HG03103 (cell line): ENCODE measurements at regions not wholly inside any gene's neighbourhood (a gene's known extent, or its start where the extent isn't known, plus 50 kb on each side); places are given as distances from the start of the nearest gene placed in this dataset.
"Not testable (repeated sequence)": the region's sequence is repeated elsewhere in the genome, so short reads cannot be mapped to it uniquely, and the experiment has no call there.

Experiments used
- ATAC-seq: cut with Tn5 transposase; IDR thresholded peaks from one replicate; pipeline ENCODE4 v1.9.1; 2021; ENCODE audit warnings: low read depth; ENCODE audit not compliant: unreplicated experiment

DNA sequence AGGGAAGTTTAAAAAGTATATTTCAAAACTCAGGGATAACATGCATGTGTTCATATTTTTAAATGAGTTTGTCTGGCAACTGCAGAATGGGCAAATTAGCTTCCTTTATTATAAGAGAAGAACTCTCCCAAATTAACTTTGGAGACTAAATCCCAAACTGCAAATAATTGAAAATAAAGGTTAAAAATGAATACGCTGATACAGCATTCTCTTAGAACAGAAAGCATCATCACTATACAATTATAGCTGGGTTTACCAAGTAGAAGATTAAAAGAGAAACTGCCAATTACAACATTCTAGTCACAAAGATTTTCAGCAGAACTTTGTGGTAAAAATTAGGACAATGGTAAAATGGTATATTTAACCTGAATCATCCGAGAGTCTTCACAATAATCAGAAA is 73.3 kb downstream of the OLFM4 start:
- no peak for ATAC-seq

DNA sequence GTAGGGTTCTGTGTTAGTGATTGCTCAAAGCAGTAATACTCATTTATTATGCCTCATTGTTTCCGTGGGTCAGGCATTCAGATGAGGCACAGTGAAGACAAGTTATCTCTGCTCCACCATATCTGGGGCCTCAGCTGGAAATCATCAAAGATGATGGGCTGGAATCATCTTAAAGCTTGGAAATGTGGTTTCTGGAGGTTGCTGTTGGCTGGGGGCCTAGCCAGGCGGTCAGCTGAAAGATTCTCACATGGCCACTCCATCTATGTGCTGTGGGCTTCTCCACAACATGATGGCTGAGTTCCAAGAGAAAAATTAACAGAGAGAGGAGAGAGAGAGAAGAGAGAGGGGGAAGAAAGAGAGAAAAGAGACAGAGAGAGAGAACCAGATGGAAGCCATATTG is 75.5 kb downstream of the OLFM4 start:
- ATAC-seq = no peak

DNA sequence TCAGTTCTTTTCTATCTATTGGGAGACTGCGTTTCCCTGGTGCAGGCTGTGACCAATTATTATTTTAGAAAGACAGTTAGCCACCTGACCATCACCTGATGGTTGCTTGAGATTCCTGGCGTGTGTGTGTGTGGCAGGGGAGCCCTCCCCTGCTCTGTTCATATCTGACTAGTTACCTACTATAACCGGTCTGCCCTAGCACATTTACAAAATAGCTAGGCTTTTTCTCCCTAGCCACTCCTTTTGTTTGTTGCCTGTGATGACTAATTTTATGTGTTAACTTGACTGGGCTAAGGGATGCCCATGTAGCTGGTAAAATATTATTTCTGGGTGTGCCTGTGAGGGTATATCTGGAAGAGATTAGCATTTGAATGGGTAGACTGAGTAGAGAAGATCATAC is 76.9 kb downstream of the OLFM4 start:
- no peak for ATAC-seq

DNA sequence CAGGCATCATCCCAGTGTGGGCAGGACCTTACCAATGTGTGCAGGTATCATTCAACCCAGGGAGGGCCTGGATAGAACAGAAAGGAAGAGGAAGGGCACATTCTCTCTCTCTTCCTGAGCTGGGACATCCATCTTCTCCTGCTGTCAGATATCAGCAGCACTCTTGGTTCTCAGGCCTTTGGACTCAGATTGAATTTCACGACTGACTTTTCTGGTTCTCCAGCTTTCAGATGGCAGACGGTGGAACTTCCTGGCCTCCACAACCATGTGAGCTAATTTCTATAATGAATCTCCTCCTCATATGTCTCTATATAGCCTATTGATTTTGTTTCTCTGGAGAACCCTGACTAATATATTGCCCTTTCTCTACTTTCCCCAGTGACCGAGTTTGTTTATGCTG is 77.3 kb downstream of the OLFM4 start:
- ATAC-seq = no peak

DNA sequence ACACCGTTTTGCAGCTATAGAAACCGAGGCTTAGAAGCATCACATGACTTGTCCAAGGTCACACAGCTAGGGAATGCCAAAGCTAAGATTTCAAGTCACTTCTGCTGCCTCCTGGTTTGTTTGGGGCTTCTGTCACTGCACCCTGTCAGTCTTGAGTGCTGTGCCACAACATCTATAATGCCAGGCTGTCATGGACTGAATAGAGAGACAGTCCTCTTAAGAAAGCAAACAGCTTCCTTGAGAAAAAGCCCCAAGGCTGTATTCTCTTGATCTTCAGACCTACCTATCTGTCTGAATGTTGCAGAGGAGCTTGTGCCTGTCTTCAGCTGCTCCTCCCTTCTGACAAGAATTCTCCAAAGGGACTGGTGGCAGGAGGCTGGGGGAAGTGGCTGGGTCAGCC is 81.6 kb downstream of the OLFM4 start:
- ATAC-seq = no peak

DNA sequence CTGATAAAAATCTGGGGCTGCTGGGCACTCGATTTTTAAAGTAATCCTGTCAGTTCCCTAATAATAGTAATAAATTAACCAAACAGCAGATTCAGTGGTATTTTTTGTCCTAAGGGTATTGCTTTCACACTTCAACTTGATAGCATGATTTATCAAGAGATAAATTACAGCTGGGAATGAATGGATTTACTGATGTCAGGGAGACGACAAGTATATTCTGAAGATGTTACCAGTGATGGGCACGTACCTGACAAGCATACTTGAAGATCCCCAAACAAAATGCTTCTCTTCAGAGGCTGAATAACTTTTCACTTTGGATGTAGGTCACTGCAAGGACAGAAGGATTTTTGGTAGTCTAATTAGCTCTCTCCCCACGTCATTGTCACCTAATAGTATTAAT is 82.0 kb downstream of the OLFM4 start:
- ATAC-seq = no peak

DNA sequence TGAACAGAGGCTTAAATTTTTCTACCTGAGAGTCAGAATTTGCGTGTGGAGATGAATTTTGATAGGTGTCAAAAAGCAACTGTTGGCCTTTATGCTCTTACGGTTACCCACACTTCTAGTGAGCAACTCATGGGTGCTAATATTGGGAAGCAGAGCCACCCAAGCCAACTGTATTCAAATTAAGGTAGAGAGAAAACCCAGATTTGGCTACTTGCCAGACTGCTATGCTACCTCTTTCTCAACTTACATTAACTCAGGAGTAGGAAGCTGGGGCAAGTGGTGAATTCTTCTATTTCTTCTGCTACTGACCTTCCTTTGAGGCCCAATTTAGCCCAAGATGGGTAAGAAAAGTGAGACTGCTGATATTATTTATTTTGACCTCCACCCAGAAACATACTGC is 83.9 kb downstream of the OLFM4 start:
- ATAC-seq = no peak

DNA sequence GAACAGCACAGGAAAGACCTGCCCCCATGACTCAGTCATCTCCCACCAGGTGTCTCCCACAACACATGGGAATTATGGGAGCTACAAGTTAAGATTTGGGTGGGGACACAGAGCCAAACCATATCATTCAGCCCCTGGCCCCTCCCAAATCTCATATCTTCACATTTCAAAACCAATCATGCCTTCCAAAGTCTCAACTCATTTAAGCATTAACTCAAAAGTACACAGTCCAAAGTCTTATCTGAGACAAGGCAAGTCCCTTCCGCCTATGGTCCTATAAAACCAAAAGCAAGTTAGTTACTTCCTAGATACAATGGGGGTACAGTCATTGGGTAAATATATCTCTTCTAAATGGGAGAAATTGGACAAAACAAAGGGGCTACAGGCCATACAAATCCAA is 88.4 kb downstream of the OLFM4 start:
- not testable (repeated sequence) for ATAC-seq

DNA sequence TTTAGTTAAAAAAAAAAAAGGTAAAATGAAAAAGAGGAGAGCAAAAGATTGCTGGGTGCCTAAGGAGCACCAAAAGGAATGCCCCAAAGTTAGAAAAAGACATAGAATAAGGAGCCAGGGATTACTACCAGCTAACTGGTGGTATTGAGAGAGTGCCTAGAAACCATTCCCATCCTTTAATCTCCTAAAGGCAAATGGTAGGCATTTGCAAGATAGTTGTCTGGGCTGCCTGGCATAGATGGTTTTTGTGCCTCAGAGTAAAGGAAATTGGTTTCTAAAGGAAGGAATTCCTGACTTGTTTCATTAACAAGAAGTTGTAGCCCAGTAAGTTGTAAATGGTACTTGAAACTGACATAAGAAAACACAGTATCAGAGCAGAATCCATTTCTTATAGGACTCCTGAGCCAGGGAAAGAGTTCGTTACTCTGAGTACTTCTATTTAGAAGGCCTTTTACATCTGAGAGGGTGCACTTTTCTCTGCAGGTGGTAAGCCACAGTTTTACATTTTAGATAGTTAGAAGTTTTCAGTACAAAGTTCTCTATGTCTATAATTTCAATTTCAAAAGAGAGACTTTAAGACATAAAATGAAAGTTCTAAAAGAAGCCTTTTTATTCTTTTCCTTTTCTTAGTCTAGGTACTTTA is 92.6 kb downstream of the OLFM4 start:
- ATAC-seq = no peak

DNA sequence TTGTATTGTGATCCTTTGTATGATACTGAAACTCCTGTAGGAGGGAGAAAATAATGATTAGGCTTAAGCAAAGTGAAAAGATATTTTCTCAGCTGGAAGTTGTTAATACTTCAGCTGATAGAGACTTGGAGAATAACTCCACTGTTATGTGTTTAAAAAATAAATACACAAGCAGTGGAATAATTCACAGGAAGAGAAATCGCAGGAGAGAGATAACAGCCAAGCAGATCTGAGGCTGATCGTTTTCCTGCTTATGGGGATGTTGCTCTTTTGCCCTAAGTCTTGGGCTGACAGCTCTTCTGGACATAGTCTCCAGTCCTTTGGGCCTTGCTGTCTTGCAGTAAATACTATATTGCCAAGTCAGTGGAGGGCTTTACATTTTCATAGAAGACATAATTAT is 93.3 kb downstream of the OLFM4 start:
- no peak for ATAC-seq

DNA sequence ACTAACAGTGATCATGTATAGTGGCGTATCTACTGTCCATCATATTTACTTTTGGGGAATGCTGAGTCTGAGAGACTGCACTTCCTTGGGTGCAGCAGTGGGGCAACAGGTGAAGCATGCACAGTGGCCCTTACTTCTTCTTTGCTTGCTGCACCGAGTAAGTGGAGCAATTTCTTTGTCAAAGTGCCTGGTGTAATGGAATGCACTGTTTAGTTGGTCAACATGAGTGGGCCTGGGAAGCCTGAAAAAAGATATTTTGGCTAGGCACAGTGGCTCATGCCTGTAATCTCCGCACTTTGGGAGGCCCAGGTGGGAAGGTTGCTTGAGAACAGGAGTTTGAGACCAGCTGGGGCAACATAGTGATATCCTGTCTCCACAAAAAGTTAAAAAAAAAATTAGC is 94.9 kb downstream of the OLFM4 start:
- no peak for ATAC-seq

DNA sequence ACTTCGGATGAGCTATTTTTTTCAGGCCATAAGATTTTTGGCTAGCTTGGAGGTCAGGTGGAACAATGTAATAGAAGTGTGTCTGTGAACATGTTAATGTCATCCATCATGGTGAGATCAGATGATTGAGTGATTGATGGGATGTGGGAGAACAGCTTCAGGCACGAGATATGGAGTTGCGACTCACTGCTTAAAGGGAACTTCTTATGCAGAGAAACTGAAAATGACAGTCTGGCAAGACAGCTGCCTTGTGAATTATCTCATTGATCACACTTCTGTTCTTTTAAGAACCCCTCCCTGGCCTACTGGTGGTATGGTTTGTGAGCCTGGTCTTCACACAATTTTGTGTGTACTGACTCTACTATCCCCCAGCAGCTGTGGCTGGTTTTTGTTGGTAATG is 96.0 kb downstream of the OLFM4 start:
- no peak for ATAC-seq

DNA sequence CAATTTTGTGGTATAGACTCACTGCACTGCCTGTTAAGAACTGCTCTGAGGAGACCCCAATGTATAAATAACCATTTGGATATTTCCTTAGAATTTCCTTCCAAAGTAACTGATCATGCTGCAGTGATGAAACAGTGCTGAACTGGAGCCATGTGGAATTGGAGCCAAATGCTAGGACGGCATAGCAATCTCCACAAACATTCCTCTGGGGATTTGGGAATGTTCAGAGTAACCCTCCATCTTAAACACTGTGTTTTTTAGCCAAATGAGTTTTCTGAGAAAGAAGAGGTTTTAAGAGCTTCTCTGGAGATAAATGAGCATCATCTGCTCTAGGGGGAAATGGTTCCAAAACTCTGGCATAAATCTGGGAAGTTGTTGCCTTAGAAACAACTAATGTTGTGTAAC is 98.2 kb downstream of the OLFM4 start:
- ATAC-seq = no peak

DNA sequence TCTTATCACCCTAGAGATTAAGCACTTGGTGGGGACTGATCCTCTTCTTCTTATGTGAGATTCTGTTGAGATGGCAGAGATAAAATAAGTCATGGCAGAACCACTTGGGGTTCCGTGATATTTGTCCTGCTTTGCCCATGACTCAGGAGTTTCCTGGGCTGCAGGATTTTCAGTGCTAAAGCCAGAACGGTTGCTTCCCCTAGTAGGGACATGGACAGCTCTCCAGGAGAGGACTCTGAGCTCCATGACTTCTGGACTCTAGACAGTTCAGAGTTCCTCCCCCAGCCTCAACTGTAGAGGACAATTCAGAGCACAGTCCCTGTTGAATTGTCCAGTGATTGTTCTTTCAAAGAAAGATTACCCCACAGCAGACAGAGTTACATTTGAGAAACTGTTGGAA is 98.8 kb downstream of the OLFM4 start:
- no peak for ATAC-seq

DNA sequence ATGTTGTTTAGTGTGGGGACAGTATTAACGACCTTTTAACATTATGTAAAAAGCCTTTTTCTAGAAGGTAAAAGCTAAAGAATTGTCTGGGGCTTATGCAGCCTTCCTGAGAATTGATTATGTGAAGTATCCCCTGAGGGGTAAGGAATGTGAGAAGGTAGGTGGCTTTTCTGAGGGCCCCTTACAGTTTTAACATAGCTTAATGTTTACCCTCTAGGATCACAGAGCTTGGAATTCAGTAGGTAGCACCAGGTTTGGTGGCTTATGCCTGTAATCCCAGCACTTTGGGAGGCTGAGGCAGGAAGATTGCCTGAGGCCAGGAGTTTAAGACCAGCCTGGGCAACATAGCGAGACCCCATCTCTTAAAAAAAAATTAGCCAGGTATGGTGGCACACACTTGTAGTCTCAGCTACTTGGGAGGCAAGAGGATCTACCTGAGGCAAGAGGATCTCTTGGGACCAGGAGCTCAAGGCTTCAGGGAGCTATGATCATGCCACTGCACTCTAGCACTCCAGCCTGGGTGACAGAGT is 101.3 kb downstream of the OLFM4 start:
- no peak for ATAC-seq

DNA sequence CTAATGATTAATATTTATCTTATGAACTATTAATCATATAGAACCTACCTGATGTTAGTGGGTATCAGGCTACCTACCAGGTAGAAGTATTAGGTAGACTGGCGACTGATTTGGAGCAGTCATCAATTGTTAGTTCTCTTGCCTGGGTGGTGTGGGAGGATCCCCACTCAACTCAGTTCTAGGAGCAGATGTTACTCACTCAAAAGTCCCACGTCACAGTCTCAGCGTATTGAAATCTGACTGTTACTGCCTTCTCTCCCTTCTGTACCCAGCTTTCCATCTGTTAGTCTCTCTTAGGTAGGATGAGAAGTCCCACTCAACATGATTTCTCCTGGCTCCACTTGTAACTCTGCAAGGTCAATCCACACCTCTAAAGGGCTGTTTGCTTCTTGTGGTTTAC is 102.7 kb downstream of the OLFM4 start:
- no peak for ATAC-seq

DNA sequence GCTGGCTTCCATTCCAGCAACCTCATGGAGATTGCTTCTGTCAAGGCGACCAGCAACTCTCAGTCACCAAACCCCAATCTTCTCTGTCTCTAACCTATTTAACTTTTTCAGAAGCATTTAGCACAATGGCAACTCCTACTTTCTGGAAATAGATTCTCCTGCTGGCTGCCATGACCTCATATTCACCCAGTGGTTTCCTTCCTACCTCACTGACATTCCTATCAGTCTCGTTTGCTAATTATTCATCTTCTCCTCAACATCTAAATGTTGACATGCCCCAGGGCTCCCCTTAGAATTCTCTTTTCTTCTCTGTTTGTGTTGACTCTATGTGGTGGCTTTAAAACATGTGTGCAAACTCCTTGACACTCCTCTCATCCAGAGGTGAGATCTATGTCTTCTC is 106.7 kb downstream of the OLFM4 start:
- no peak for ATAC-seq

DNA sequence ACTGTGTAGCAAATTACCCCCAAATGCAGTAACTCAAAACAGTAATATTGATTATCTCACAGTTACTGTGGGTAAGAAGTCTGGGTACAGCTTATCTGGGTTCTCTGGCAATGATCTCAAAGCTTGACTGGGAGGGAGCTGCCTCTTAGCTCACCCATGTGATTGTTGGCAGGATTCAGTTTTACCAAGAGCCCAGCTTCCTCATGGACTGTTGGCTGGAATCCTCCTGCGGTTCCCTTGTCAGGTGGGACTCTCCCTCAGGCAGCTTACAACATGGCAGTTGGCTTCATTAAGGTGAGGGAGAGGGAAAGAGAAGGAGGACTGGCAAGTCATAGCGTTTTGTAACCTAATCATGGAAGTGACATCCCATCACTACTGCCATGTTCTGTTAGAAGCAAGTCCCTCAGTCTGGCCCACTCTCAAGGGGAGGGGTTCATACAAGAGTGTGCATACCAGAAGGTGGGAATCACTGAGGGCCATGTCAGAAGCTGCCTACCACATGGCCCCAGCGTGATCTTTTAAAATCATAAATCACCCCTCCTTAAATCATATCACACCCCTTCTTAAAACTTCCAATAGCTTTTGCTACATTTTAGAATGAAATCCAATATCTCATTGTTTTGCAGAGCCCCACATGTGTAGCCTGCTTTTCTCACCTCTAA is 108.1 kb downstream of the OLFM4 start:
- ATAC-seq = no peak

DNA sequence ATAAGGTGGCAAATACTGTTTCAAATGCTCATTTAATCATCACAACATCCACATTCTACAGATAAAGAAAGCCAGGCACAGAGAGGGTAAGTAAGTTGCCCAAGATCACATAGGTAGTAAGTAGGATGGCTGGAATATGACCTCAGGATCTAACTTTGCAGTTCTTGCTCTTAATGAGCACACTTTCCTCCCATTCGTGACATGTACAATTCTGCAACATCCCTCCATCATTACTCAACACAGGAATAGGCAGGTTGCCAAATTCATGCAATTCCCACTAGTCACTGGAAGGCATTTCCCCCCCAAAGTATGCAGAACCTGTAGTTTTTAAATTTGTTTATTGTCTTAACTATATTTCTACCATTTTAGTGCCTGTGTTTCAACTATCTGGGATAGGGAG is 109.2 kb downstream of the OLFM4 start:
- no peak for ATAC-seq

DNA sequence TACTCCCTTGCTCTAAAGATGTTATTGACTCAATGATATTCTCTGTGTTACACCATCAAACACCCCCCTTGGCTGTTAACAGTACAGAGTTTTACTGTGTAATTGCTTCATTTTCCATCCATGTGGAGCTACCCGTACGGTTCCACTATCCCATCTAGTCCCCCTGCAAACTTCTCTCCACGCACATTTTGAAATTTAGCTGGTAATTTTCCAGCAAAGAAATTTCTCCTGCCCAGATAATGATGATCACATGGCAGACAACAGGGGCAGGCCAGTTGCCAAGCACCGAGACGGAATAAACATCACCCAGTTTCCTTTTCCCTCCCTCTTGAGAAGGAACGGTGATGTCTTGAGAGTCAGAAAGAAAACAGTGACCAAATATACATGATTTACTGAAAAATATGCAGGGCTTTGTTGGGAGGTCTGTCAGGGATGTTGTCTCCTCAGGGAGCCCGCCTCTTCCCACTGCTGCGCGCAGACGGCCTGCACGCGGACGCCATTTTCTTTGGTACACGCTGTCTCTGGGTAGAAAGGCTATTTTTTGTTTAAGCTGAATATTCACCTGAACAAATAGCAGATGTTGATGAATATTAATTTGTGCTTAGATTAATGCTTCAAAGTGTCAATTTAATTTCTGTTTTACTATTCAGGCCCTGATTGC is 109.9 kb downstream of the OLFM4 start:
- no peak for ATAC-seq

DNA sequence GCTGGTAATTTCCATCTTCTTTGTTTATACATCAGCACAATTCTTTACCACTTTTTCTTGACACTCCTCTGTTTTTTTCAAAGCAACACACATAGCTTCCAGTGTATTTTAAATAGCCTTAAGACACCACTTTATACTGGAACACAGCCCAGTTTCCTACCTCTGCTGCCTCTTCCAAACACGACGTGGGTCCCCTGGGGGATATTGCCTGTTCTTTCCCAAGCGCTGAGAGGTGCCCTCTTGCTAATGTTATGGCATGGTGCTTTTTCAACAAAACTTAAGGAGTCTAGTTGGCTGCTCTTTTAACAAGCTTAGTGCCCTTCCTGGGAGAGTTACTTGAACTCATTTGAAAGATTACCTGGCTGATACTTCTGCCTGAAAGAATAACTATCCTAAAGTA is 112.7 kb downstream of the OLFM4 start:
- ATAC-seq = no peak

DNA sequence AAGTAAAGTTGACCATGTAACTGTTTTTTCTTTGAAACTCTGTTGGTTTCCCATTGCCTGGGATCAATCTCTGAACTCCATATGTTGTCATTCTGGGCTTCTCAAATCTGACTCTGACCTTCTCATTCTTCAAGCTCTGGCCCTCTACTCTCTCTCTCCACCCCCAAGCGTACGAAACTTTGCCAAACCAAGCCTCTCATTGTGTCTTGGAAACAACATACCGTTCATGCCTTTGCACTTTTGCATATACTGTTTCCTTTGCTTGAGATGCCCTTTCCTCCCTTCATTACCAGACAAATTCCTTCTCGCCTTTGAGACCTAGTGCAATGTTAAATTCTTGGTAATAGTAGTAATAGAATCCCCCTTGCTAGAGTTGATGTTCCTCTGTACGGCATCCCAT is 113.7 kb downstream of the OLFM4 start:
- no peak for ATAC-seq
